ENCODE measurements at regions not wholly inside any gene's neighbourhood (a gene's known extent, or its start where the extent isn't known, plus 50 kb on each side); places are given as distances from the start of the nearest gene placed in this dataset.

DNA sequence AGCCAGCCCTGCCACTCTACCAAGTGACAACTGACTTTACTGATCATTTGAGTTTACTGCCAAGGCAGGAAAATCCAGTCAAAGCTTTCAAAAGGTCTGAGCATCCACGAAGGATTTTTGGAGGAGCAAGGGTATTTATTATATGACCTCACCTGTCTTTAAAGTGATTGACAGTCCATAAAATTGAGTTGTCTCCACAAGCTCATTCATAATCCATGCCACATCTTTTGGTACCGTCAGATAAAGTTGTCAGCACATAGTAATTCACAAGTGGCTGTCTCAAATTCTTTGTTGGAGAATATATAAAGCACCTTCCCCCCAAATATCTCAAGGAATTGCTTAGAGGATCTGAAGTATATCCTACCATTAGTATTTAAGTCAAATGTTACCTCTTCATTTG lies 240.5 kb downstream of the METTL4 start:
- TF ChIP-seq CTCF (IDR thresholded peaks at IDR 0.05; ENCODE audit: low read depth, low read length, missing input control) (no peak), HNF4A (conservative IDR thresholded peaks at IDR 0.05) (no peak), YY1 (IDR thresholded peaks at IDR 0.05) (no peak), RAD21 (IDR thresholded peaks at IDR 0.05) (no peak), ATF3 (IDR thresholded peaks at IDR 0.05) (no peak), EGR1 (IDR thresholded peaks at IDR 0.05; ENCODE audit: low read depth in 2 of 2) (no peak), TAF1 (conservative IDR thresholded peaks at IDR 0.05) (no peak), JUND (IDR thresholded peaks at IDR 0.05) (no peak), FOXA1 (IDR thresholded peaks at IDR 0.05) (no peak), GABPA (IDR thresholded peaks at IDR 0.05 in 1 of 2, conservative IDR thresholded peaks at IDR 0.05 in 1 of 2) (no peak)
- TF ChIP-seq, protein P1, sequence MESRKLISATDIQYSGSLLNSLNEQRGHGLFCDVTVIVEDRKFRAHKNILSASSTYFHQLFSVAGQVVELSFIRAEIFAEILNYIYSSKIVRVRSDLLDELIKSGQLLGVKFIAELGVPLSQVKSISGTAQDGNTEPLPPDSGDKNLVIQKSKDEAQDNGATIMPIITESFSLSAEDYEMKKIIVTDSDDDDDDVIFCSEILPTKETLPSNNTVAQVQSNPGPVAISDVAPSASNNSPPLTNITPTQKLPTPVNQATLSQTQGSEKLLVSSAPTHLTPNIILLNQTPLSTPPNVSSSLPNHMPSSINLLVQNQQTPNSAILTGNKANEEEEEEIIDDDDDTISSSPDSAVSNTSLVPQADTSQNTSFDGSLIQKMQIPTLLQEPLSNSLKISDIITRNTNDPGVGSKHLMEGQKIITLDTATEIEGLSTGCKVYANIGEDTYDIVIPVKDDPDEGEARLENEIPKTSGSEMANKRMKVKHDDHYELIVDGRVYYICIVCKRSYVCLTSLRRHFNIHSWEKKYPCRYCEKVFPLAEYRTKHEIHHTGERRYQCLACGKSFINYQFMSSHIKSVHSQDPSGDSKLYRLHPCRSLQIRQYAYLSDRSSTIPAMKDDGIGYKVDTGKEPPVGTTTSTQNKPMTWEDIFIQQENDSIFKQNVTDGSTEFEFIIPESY (IDR thresholded peaks at IDR 0.05), result no peak
- TF ChIP-seq, protein P2, sequence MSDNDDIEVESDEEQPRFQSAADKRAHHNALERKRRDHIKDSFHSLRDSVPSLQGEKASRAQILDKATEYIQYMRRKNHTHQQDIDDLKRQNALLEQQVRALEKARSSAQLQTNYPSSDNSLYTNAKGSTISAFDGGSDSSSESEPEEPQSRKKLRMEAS (IDR thresholded peaks at IDR 0.05), result no peak
- TF ChIP-seq, protein P3, sequence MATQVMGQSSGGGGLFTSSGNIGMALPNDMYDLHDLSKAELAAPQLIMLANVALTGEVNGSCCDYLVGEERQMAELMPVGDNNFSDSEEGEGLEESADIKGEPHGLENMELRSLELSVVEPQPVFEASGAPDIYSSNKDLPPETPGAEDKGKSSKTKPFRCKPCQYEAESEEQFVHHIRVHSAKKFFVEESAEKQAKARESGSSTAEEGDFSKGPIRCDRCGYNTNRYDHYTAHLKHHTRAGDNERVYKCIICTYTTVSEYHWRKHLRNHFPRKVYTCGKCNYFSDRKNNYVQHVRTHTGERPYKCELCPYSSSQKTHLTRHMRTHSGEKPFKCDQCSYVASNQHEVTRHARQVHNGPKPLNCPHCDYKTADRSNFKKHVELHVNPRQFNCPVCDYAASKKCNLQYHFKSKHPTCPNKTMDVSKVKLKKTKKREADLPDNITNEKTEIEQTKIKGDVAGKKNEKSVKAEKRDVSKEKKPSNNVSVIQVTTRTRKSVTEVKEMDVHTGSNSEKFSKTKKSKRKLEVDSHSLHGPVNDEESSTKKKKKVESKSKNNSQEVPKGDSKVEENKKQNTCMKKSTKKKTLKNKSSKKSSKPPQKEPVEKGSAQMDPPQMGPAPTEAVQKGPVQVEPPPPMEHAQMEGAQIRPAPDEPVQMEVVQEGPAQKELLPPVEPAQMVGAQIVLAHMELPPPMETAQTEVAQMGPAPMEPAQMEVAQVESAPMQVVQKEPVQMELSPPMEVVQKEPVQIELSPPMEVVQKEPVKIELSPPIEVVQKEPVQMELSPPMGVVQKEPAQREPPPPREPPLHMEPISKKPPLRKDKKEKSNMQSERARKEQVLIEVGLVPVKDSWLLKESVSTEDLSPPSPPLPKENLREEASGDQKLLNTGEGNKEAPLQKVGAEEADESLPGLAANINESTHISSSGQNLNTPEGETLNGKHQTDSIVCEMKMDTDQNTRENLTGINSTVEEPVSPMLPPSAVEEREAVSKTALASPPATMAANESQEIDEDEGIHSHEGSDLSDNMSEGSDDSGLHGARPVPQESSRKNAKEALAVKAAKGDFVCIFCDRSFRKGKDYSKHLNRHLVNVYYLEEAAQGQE (IDR thresholded peaks at IDR 0.05), result no peak
